CD8-positive, alpha-beta memory T cell (primary cell): ENCODE measurements at regions not wholly inside any gene's neighbourhood (a gene's known extent, or its start where the extent isn't known, plus 50 kb on each side); places are given as distances from the start of the nearest gene placed in this dataset.

Source experiments
- CTCF ChIA-PET: fragments of 350-600 bp; sonication (Branson Sonifier 250); formaldehyde crosslinking; loops from one replicate; lab custom pipeline; 2021; ENCODE audit warnings: antibody characterized with exemption; lab: Charles Lee
- POLR2A ChIA-PET: fragments of 350-600 bp; sonication (Branson Sonifier 250); formaldehyde crosslinking; loops from one replicate; lab custom pipeline; 2021; ENCODE audit warnings: antibody characterized with exemption; lab: Charles Lee
- DNase-seq, 5 donors: peaks; one replicate each; pipeline versions ENCODE4 v3.0.0 to v3.0.0-alpha.2; 2020 to 2022; ENCODE audit warnings: mixed read lengths in 1 of 5
- H3K27ac ChIP-seq: one replicate; pipeline ENCODE4 v1.7.0; 2013; ENCODE audit warnings: low read depth, mild to moderate bottlenecking, low read length, moderate library complexity
- H3K27me3 ChIP-seq: 2 replicates; pipeline ENCODE4 v1.7.0; 2013; ENCODE audit warnings: low read length, mild to moderate bottlenecking; ENCODE audit not compliant: insufficient read depth, poor library complexity, severe bottlenecking
- H3K36me3 ChIP-seq: 2 replicates; pipeline ENCODE4 v1.7.0; 2013; ENCODE audit warnings: mild to moderate bottlenecking, low read length, moderate library complexity; ENCODE audit not compliant: insufficient read depth
- H3K4me1 ChIP-seq: 2 replicates; pipeline ENCODE4 v1.7.0; 2013; ENCODE audit warnings: mild to moderate bottlenecking, low read length, moderate library complexity; ENCODE audit not compliant: insufficient read depth
- H3K4me3 ChIP-seq: 2 replicates; pipeline ENCODE4 v1.7.0; 2013; ENCODE audit warnings: mild to moderate bottlenecking, low read length
- H3K9me3 ChIP-seq: 2 replicates; pipeline ENCODE4 v1.7.0; 2013; ENCODE audit warnings: mild to moderate bottlenecking, low read length
- H3K27ac Mint-ChIP-seq, 8 donors: one replicate each; pipeline ENCODE4 v1.8.0; 2020 to 2021; ENCODE audit warnings: mixed read lengths in 8 of 8, mild to moderate bottlenecking in 6 of 8, inconsistent platforms in 3 of 8, moderate library complexity in 3 of 8
- H3K27me3 Mint-ChIP-seq, 2 donors: one replicate each; pipeline ENCODE4 v1.8.0; 2020 to 2021; ENCODE audit warnings: mixed read lengths in 2 of 2, mild to moderate bottlenecking in 1 of 2, moderate library complexity in 1 of 2
- H3K36me3 Mint-ChIP-seq, 3 donors: one replicate each; pipeline ENCODE4 v1.8.0; 2020 to 2021; ENCODE audit warnings: mixed read lengths in 3 of 3, inconsistent platforms in 1 of 3, mild to moderate bottlenecking in 1 of 3
- H3K4me1 Mint-ChIP-seq, 3 donors: one replicate each; pipeline ENCODE4 v1.8.0; 2020 to 2021; ENCODE audit warnings: mixed read lengths in 3 of 3, inconsistent platforms in 1 of 3, mild to moderate bottlenecking in 1 of 3
- H3K4me3 Mint-ChIP-seq, 7 donors: one replicate each; pipeline ENCODE4 v1.8.0; 2020 to 2021; ENCODE audit warnings: mixed read lengths in 7 of 7, mild to moderate bottlenecking in 6 of 7, moderate library complexity in 4 of 7, inconsistent platforms in 2 of 7
- H3K9me3 Mint-ChIP-seq, 5 donors: one replicate each; pipeline ENCODE4 v1.8.0; 2020 to 2022; ENCODE audit warnings: mixed read lengths in 5 of 5, mild to moderate bottlenecking in 3 of 5, moderate library complexity in 2 of 5, inconsistent platforms in 1 of 5

DNA sequence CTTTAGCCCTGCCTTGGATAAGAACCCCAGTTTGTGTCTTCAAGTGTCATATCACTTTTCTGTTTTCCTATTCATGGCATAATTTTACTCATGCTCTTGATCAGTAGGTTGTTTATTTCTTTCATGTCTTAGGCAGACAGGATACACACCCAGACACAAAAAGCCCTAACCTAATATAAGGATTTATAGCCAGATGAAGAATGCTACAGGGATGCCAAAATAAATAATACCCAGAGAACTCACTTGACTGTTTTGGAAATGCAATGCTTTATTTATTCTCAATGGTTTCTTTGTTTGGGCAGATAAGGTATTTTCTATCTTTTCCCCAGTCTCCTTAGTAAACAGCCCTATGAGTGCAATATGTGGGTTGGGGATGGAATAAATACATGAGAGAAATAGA lies 424.0 kb upstream of the PDZRN3 start:
- H3K4me3 ChIP-seq, result no peak overlapping the region
- no peak for DNase-seq
- H3K27me3 ChIP-seq, result no peaks in the 10 kb centered on the region
- no peaks in the 10 kb centered on the region for H3K36me3 Mint-ChIP-seq
- H3K4me3 Mint-ChIP-seq, result no peak overlapping the region
- H3K27ac Mint-ChIP-seq, result no peak overlapping the region
- H3K9me3 ChIP-seq, result no peaks in the 10 kb centered on the region
- ChIA-PET POLR2A (no interaction called here), CTCF (no interaction called here)
- H3K4me1 ChIP-seq, result no peaks in the 10 kb centered on the region
- peaks cover 4 to 20% (median 6%) of the 10 kb centered on the region in 5 donors for H3K9me3 Mint-ChIP-seq
- no peaks in the 10 kb centered on the region for H3K4me1 Mint-ChIP-seq
- H3K27me3 Mint-ChIP-seq, result no peaks in the 10 kb centered on the region
- H3K27ac ChIP-seq, result no peak overlapping the region
- H3K36me3 ChIP-seq, result no peaks in the 10 kb centered on the region

DNA sequence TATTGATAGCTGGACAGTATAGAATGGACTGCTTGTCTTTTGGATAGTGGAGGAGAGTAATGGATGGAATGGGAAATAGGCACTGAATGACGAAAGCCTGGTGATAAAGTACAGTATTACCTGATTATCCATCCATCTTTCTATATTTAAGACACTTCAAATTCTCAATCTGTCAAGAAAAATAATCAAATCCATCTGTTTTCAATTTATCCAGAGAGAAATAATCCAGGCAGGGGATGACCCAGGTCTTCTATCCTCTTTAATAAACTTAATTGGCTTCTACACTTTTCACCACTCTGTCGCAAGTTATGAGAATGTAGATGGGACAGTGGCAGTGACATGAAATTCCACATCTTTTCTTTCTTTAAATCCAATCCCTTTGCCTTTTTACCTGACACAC lies 420.3 kb upstream of the PDZRN3 start:
- no peak overlapping the region for H3K4me3 ChIP-seq
- DNase-seq, result no peak
- ChIA-PET POLR2A (no interaction called here), CTCF (no interaction called here)
- Mint-ChIP-seq H3K27me3 (no peaks in the 10 kb centered on the region), H3K4me1 (no peaks in the 10 kb centered on the region), H3K36me3 (no peaks in the 10 kb centered on the region), H3K27ac (no peak overlapping the region), H3K4me3 (no peak overlapping the region), H3K9me3 (peaks cover 2 to 10% (median 5%) of the 10 kb centered on the region in 5 donors)
- H3K4me1 ChIP-seq, result no peaks in the 10 kb centered on the region
- no peaks in the 10 kb centered on the region for H3K36me3 ChIP-seq
- no peak overlapping the region for H3K27ac ChIP-seq
- no peaks in the 10 kb centered on the region for H3K9me3 ChIP-seq
- H3K27me3 ChIP-seq, result no peaks in the 10 kb centered on the region

GRCh38 chr3:74041068-74041675 lies 416.4 kb upstream of the PDZRN3 start:
- Histone ChIP-seq H3K4me1 (no peaks in the 10 kb centered on the region), H3K36me3 (no peaks in the 10 kb centered on the region), H3K27me3 (no peaks in the 10 kb centered on the region), H3K27ac (no peak overlapping the region), H3K9me3 (no peaks in the 10 kb centered on the region), H3K4me3 (no peak overlapping the region)
- H3K4me1 Mint-ChIP-seq, result no peaks in the 10 kb centered on the region
- POLR2A ChIA-PET, result no interaction called here
- CTCF ChIA-PET, result no interaction called here
- no peaks in the 10 kb centered on the region for H3K36me3 Mint-ChIP-seq
- H3K27ac Mint-ChIP-seq, result no peak overlapping the region
- H3K4me3 Mint-ChIP-seq, result no peak overlapping the region
- DNase-seq, result no peak
- H3K27me3 Mint-ChIP-seq, result peaks cover 0 to 1% of the 10 kb centered on the region in 2 donors
- H3K9me3 Mint-ChIP-seq, result peaks cover 1 to 19% (median 10%) of the 10 kb centered on the region in 5 donors

DNA sequence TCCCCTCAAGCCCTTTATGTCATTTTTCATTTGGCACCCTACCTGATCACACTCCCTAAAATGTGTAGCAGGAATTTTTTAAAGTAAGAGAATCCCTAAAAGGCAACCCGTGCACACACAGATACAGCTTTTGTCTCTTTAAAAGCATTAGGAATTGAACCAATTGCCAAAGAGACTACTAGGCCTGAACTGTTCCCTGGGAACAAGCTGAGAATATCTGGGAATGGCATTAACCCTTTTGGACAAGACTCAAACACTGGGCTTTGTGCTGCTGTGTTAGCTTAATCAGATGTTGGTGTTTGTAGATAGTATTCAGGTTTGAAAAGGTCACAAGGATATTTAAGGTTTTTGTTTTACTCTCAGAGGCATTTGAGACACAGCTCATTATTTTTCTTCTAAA lies 414.4 kb upstream of the PDZRN3 start:
- H3K9me3 ChIP-seq, result no peaks in the 10 kb centered on the region
- H3K27ac ChIP-seq, result no peak overlapping the region
- H3K27ac Mint-ChIP-seq, result no peak overlapping the region
- no peak for DNase-seq
- H3K4me1 ChIP-seq, result no peaks in the 10 kb centered on the region
- peaks cover 1 to 19% (median 12%) of the 10 kb centered on the region in 5 donors for H3K9me3 Mint-ChIP-seq
- CTCF ChIA-PET, result no interaction called here
- H3K27me3 ChIP-seq, result no peaks in the 10 kb centered on the region
- no peak overlapping the region for H3K4me3 ChIP-seq
- H3K4me1 Mint-ChIP-seq, result no peaks in the 10 kb centered on the region
- POLR2A ChIA-PET, result no interaction called here
- peaks cover 0 to 1% of the 10 kb centered on the region in 2 donors for H3K27me3 Mint-ChIP-seq
- no peaks in the 10 kb centered on the region for H3K36me3 Mint-ChIP-seq
- no peak overlapping the region for H3K4me3 Mint-ChIP-seq
- no peaks in the 10 kb centered on the region for H3K36me3 ChIP-seq

- ChIA-PET POLR2A (no interaction called here), CTCF (no interaction called here)
- Histone ChIP-seq H3K27me3 (no peaks in the 10 kb centered on the region), H3K36me3 (no peaks in the 10 kb centered on the region), H3K4me3 (no peak overlapping the region), H3K4me1 (no peaks in the 10 kb centered on the region), H3K9me3 (no peaks in the 10 kb centered on the region), H3K27ac (no peak overlapping the region)
- no peak overlapping the region for H3K4me3 Mint-ChIP-seq
- no peak overlapping the region for H3K27ac Mint-ChIP-seq
- no peaks in the 10 kb centered on the region for H3K4me1 Mint-ChIP-seq
- DNase-seq, result no peak
- peaks cover 7 to 22% (median 18%) of the 10 kb centered on the region in 5 donors for H3K9me3 Mint-ChIP-seq
- H3K27me3 Mint-ChIP-seq, result peaks cover 0 to 1% of the 10 kb centered on the region in 2 donors
- no peaks in the 10 kb centered on the region for H3K36me3 Mint-ChIP-seq
Measured at GRCh38 chr3:74036568-74036967, 411.8 kb upstream of the PDZRN3 start.

DNA sequence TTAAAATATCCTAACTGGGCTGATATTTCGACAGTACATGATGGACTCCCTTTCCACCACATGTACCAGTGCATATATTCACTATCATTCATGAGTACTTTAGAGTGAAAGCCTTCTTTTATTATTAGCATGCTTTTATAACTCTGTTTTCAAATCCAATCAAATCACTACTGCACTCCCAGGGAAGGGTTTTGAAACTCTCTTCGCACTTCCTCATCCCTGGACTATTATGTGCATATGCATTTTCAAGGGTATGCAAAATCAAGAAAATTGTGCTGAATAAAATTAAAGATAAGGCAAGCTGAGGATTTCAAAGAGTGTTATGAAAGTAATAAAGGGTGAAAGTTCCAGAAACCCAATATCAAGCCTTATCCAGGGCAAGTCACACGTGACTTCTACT lies 411.4 kb upstream of the PDZRN3 start:
- ChIA-PET CTCF (no interaction called here), POLR2A (no interaction called here)
- no peaks in the 10 kb centered on the region for H3K9me3 ChIP-seq
- no peaks in the 10 kb centered on the region for H3K36me3 ChIP-seq
- H3K4me1 Mint-ChIP-seq, result no peaks in the 10 kb centered on the region
- H3K4me3 Mint-ChIP-seq, result no peak overlapping the region
- no peak overlapping the region for H3K4me3 ChIP-seq
- no peaks in the 10 kb centered on the region for H3K4me1 ChIP-seq
- no peak overlapping the region for H3K27ac Mint-ChIP-seq
- H3K27ac ChIP-seq, result no peak overlapping the region
- no peaks in the 10 kb centered on the region for H3K27me3 ChIP-seq
- no peaks in the 10 kb centered on the region for H3K36me3 Mint-ChIP-seq
- peaks cover 7 to 24% (median 18%) of the 10 kb centered on the region in 5 donors for H3K9me3 Mint-ChIP-seq
- H3K27me3 Mint-ChIP-seq, result peaks cover 0 to 1% of the 10 kb centered on the region in 2 donors
- no peak for DNase-seq

DNA sequence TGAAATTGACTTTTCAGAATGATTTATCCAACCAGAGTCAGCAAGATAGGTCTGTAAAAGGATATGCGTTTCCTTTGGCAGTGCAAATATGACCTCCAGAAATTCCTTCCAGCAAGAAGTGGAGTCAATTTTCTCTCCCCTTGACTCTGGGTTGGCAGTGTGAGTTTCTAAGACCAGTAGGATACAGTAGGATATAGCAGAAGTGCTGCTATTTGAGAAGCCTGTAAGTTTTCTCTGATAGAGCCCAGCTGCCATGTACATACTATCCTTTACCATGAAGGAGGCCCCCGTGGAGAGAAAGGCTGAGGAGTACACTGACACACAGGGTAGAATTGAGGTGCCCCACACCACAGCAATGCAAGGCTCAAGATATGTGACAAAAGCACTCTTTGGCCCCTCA lies 409.1 kb upstream of the PDZRN3 start:
- H3K27ac ChIP-seq, result no peak overlapping the region
- DNase-seq, result no peak
- Mint-ChIP-seq H3K4me1 (no peaks in the 10 kb centered on the region), H3K27ac (no peak overlapping the region), H3K4me3 (no peak overlapping the region), H3K27me3 (peaks cover 0 to 1% of the 10 kb centered on the region in 2 donors), H3K9me3 (peaks cover 6 to 26% (median 23%) of the 10 kb centered on the region in 5 donors), H3K36me3 (peaks cover 0 to 1% (median 0%) of the 10 kb centered on the region in 3 donors)
- ChIA-PET CTCF (no interaction called here), POLR2A (no interaction called here)
- H3K36me3 ChIP-seq, result no peaks in the 10 kb centered on the region
- no peaks in the 10 kb centered on the region for H3K4me1 ChIP-seq
- H3K27me3 ChIP-seq, result no peaks in the 10 kb centered on the region
- H3K4me3 ChIP-seq, result no peak overlapping the region
- H3K9me3 ChIP-seq, result no peaks in the 10 kb centered on the region

- Mint-ChIP-seq H3K27ac (peak overlapping the region in 1 of 8 donors; percentile 2), H3K9me3 (peaks cover 7 to 25% (median 19%) of the 10 kb centered on the region in 5 donors), H3K4me3 (no peak overlapping the region), H3K36me3 (peaks cover 0 to 1% (median 0%) of the 10 kb centered on the region in 3 donors), H3K27me3 (no peaks in the 10 kb centered on the region), H3K4me1 (no peaks in the 10 kb centered on the region)
- ChIA-PET CTCF (no interaction called here), POLR2A (no interaction called here)
- Histone ChIP-seq H3K27me3 (no peaks in the 10 kb centered on the region), H3K4me3 (no peak overlapping the region), H3K27ac (no peak overlapping the region), H3K36me3 (no peaks in the 10 kb centered on the region), H3K9me3 (no peaks in the 10 kb centered on the region), H3K4me1 (no peaks in the 10 kb centered on the region)
- no peak for DNase-seq
Measured at GRCh38 chr3:74033381-74033780, 408.6 kb upstream of the PDZRN3 start.
